ENCODE measurements at regions not wholly inside any gene's neighbourhood (a gene's known extent, or its start where the extent isn't known, plus 50 kb on each side); places are given as distances from the start of the nearest gene placed in this dataset.

DNA sequence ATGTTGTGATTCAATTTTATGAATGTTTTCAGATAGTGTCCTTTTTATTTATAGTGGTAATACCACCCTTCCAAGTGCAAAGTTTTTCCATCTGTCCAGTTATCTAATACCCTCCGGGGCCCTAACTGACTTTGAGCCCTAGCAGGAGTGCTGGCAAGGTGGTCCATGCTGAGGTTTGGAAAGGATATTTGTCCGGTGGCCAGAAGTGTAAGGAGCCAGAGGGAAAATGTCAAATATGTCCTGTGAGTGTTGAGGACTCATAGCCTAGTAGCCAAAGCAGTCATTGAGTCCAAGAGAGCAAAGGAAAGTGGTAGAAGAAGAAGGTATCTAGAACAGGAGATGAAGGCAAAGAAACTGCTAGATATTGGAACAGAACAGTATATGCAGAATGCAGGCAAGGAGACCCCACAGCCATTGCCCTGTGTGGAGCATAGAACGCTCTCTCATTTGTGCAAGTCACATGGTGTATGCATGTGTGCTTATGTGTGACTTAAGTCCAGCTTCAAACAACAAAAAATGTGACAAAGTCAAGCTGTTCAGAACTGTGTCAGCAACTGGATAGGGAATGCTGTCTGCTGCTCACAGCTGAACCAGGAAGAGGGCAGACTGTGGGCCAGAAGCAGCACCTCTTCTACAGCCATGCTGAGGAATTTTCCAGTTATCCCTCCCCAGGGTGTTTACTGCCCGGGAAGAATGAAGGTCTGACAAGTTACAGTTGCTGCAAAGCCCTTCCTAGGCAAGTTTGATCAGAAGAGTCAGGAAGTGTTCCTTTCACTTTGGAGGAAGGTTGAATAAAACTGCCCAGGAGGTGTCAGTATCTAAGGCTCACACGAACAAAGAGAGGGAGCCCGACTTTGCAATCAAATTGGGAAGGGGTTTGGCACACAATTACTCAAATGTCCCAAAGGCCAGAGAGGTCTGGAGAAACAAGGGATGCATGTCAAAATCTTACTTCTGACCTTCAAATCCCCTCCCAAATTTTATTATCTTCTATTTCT is 463.3 kb upstream of the DMAC1 start:
- H3K4me3 ChIP-seq: no peak overlapping the region
- H3K4me1 ChIP-seq: no peaks in the 10 kb centered on the region
- no peaks in the 10 kb centered on the region for H3K36me3 ChIP-seq (replicated peaks)
- no peak for DNase-seq (ENCODE audit: low spot score in 2 of 2)
- no peaks in the 10 kb centered on the region for H3K27me3 ChIP-seq (ENCODE audit: low read depth)
- no peaks in the 10 kb centered on the region for H3K9me3 ChIP-seq
- in situ Hi-C loops (cut with MboI; ENCODE audit: low sequenced_read_pairs): no loop called here

DNA sequence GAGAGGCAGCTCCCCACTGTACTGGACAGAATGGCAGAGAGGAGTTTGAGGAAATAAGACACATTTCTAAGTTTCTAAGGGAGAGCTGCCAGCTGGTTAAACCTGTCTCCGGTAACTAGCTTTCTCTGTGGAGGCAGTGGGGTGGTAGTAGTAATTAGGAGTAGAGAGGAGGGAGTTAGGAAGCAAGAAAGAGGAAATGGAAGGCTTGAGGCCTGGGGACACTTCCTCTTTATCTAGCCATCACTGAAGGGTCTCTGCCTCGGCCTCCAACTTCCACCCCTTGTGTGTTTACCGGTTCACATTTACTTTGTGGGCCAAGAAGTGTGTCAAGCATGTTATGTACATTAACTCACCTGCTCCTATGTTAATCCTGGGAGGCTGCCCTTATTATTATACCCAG is 462.2 kb upstream of the DMAC1 start:
- Histone ChIP-seq H3K4me1 (no peaks in the 10 kb centered on the region), H3K36me3 (replicated peaks) (no peaks in the 10 kb centered on the region), H3K27me3 (ENCODE audit: low read depth) (no peaks in the 10 kb centered on the region), H3K9me3 (no peaks in the 10 kb centered on the region), H3K4me3 (no peak overlapping the region)
- in situ Hi-C loops (cut with MboI; ENCODE audit: low sequenced_read_pairs): no loop called here
- no peak for DNase-seq (ENCODE audit: low spot score in 2 of 2)

DNA sequence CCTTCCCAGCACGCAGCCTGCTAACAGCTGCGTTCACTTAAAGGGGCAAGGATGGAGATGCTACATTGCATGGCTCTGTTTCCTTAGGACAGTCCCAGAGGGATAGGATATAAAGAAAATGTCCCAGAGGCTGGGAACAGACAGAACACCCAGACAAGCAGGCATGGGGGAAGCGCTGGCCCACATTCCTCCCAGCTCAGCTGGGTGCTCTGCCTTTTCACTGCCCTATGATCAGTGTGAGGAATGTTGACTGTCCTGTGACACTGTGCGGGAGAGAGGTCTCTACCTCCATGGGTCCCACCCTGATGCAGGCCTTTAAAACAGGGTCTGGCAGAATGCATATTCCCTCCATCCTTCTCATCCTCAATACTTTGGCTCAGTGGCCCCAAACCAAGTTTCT is 459.4 kb upstream of the DMAC1 start:
- no peak for DNase-seq (ENCODE audit: low spot score in 2 of 2)
- Histone ChIP-seq H3K27me3 (ENCODE audit: low read depth) (no peaks in the 10 kb centered on the region), H3K4me1 (no peaks in the 10 kb centered on the region), H3K9me3 (no peaks in the 10 kb centered on the region), H3K36me3 (replicated peaks) (no peaks in the 10 kb centered on the region), H3K4me3 (no peak overlapping the region)
- in situ Hi-C loops (cut with MboI; ENCODE audit: low sequenced_read_pairs): no loop called here

DNA sequence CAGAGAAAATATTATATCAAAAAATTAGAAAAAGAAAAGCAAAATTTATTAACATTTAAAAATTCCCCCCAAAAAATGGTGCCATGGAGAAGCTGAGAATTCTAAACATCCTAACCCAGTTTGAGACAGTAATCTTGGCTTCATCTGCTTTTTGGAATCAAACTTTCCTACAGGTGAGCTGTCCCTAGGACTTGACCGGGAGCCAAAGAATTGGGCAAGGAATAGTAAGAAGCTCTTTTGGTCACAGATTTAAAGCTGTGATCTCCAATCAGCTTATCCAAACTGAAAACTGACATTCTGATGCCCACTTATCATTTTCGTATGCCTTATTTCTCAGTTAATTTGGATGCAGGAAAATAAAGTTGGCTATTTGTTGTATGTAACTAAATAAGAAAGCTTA is 457.3 kb upstream of the DMAC1 start:
- Histone ChIP-seq H3K36me3 (replicated peaks) (no peaks in the 10 kb centered on the region), H3K27me3 (ENCODE audit: low read depth) (no peaks in the 10 kb centered on the region), H3K4me1 (peaks cover 9% of the 10 kb centered on the region; the same call in 1 of the 2 replicates), H3K9me3 (no peaks in the 10 kb centered on the region), H3K4me3 (no peak overlapping the region)
- in situ Hi-C loops (cut with MboI; ENCODE audit: low sequenced_read_pairs): no loop called here
- no peak for DNase-seq (ENCODE audit: low spot score in 2 of 2)

DNA sequence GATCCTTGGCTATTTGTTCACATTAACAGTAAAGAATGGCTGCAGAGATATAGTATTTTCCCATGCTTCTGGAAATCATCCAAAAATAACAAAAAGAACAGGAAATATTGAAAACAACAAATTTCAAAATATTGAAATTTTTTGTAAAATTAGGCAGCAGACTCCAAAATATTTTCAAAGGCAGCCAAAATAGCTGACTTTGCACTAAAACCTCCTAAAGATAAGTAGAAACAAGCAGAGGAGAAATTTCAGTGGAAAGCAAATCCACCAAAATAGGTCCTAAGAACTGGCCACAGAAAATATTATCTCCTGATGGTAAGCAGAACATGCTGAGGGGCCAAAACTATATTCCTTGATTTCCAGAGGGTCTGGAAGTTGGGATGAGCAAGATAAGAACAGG is 456.3 kb upstream of the DMAC1 start:
- in situ Hi-C loops (cut with MboI; ENCODE audit: low sequenced_read_pairs): no loop called here
- H3K9me3 ChIP-seq: no peaks in the 10 kb centered on the region
- no peak overlapping the region for H3K4me3 ChIP-seq

DNA sequence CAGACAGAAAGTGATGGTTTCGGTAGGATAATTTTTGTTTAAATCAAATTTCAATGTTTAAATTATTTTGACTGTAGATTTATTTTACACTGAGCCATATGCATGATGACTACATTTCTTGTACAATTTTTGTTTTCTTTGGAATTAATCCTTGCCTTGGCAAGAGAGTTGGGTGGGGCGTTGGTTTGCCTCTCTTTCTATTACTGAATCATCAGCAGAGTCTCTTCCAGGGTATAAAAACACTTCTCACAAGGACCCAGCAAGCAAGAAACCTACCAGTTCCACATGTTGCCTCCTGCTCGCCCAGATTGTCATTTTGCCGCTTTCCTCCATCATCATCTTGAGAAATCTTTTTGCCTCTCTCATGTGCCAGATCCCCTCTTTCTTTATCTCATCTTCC is 455.0 kb upstream of the DMAC1 start:
- no peaks in the 10 kb centered on the region for H3K27me3 ChIP-seq (ENCODE audit: low read depth)
- in situ Hi-C loops (cut with MboI; ENCODE audit: low sequenced_read_pairs): no loop called here
- no peaks in the 10 kb centered on the region for H3K9me3 ChIP-seq
- DNase-seq (ENCODE audit: low spot score in 2 of 2): no peak
- H3K36me3 ChIP-seq (replicated peaks): no peaks in the 10 kb centered on the region
- no peak overlapping the region for H3K4me3 ChIP-seq
- peaks cover 9% of the 10 kb centered on the region; the same call in 1 of the 2 replicates for H3K4me1 ChIP-seq

More for the DNA sequence above, 456.3 kb upstream of the DMAC1 start:
- Histone ChIP-seq H3K4me1 (peaks cover 9% of the 10 kb centered on the region; the same call in 1 of the 2 replicates), H3K27me3 (ENCODE audit: low read depth) (no peaks in the 10 kb centered on the region), H3K36me3 (replicated peaks) (no peaks in the 10 kb centered on the region)
- DNase-seq (ENCODE audit: low spot score in 2 of 2): no peak

DNA sequence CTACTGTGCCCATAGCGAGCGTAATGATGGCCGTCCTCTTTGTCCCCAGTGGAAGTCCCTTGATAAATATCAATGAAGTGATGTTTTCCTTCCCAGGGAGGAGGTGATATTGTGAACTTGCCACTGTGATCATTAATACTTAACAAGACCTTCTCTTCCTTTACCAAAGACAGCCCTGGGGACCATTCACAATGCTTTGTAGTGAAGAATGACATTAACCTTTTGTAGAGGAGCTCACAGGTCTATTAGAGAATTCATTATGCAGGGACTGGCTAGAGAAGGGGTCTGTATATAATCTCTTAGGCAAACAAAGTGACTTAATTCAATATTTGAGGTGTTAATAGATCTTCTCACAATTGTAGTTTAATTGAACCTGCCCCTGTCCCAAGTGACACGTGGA is 452.9 kb upstream of the DMAC1 start:
- peak; percentile 23 to 69 for DNase-seq (ENCODE audit: low spot score in 2 of 2)
- in situ Hi-C loops (cut with MboI; ENCODE audit: low sequenced_read_pairs): no loop called here
- H3K36me3 ChIP-seq (replicated peaks): no peaks in the 10 kb centered on the region
- no peak overlapping the region for H3K4me3 ChIP-seq
- peaks cover 9% of the 10 kb centered on the region; the same call in 1 of the 2 replicates for H3K4me1 ChIP-seq
- H3K27me3 ChIP-seq (ENCODE audit: low read depth): no peaks in the 10 kb centered on the region
- H3K9me3 ChIP-seq: no peaks in the 10 kb centered on the region

DNA sequence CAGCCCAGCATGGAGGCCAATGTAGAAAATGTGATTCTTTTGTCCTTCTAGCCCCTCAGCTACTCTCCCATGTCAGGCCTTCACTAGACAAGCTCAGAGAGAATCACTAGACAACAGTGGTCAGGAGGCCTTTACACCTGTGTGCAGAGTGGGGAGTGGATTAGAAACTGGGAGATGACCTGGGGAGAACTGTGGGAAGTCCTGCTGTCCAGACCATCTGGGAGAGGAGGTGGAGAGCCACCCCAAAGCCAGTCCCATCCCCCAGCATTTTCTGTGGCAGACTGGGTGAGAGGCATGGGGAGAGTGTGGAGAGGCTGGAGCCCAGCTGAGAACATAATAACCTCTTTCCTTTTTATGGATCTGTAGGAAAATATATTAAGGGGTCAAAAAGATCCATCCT is 452.0 kb upstream of the DMAC1 start:
- H3K9me3 ChIP-seq: no peaks in the 10 kb centered on the region
- no peak for DNase-seq (ENCODE audit: low spot score in 2 of 2)
- in situ Hi-C loops (cut with MboI; ENCODE audit: low sequenced_read_pairs): no loop called here
- H3K36me3 ChIP-seq (replicated peaks): no peaks in the 10 kb centered on the region
- H3K27me3 ChIP-seq (ENCODE audit: low read depth): no peaks in the 10 kb centered on the region
- H3K4me1 ChIP-seq: peaks cover 9% of the 10 kb centered on the region
- no peak overlapping the region for H3K4me3 ChIP-seq

DNA sequence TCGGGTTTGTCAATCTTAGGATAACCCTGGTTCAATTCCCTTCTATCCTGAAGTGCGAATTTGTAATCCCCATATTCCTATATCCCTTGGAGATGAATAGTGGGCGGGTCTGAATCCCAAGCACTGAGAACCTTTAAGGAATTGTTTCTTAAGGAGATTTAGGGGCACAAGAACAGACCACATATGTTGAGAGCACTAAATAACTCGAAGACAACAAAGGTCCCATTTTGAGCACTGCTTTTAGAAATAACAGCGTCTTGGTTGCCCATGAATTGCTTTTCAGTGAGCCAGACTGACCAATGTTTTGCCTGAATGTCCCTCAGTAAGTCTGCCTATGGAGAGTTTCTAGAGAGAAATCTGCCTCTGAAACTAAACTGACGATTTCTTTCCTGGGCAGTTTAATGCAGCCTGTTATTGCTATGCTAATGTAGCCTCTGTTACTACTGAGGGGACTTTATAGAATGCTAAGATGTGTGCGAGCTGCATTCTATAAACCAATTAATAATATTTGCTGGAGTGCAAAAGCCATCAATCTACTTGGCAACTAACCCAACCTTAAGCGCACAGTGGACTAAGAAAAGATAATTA is 445.0 kb upstream of the DMAC1 start:
- H3K9me3 ChIP-seq: no peaks in the 10 kb centered on the region
- peaks cover 19% of the 10 kb centered on the region for H3K4me1 ChIP-seq
- peak; percentile 17 to 32 for DNase-seq (ENCODE audit: low spot score in 2 of 2)
- in situ Hi-C loops (cut with MboI; ENCODE audit: low sequenced_read_pairs): no loop called here
- H3K4me3 ChIP-seq: no peak overlapping the region
- no peaks in the 10 kb centered on the region for H3K36me3 ChIP-seq (replicated peaks)
- no peaks in the 10 kb centered on the region for H3K27me3 ChIP-seq (ENCODE audit: low read depth)

DNA sequence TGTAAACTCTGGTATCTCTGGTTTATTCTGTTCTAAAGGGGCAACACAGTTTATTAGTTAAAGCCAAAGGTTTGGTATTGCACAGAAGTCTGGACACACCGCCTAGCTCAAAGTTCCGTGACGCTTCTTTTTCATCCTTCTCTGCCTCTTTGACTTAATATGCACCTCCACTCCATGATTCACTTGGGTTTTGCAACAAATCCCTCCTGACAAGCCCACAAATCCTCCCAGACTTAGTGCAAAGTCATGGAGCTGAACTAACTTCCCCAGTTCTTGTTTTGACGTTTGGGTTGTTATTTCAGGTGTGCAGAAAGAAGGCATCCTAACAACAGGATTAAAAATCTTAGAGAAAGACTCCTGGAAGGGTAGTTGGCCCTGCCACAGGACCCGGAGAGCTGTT is 441.6 kb upstream of the DMAC1 start:
- DNase-seq (ENCODE audit: low spot score in 2 of 2): no peak
- Histone ChIP-seq H3K9me3 (no peaks in the 10 kb centered on the region), H3K36me3 (replicated peaks) (no peaks in the 10 kb centered on the region), H3K4me1 (peaks cover 16% of the 10 kb centered on the region), H3K4me3 (no peak overlapping the region), H3K27me3 (ENCODE audit: low read depth) (no peaks in the 10 kb centered on the region)
- in situ Hi-C loops (cut with MboI; ENCODE audit: low sequenced_read_pairs): no loop called here

DNA sequence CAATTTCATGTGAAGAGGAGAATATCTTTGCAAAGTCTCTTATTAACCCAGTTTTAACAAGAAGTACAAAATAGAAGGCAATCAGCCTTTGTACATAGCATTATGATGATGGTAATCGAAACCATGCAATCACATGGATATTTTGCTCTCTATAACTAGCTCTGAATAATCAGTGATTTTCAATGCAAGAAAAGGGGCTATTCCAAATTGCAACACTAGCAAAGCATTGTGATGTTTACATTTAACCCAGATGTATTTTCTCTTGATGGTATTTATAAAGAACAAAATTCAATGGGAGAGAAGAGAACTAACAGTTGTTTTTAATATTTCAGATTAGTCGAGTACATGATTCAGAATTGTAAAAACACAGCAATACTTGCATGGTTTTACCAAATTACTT is 437.5 kb upstream of the DMAC1 start:
- H3K36me3 ChIP-seq (replicated peaks): no peaks in the 10 kb centered on the region
- no peaks in the 10 kb centered on the region for H3K4me1 ChIP-seq
- no peaks in the 10 kb centered on the region for H3K9me3 ChIP-seq
- in situ Hi-C loops (cut with MboI; ENCODE audit: low sequenced_read_pairs): no loop called here
- no peak overlapping the region for H3K4me3 ChIP-seq
- no peak for DNase-seq (ENCODE audit: low spot score in 2 of 2)
- H3K27me3 ChIP-seq (ENCODE audit: low read depth): no peaks in the 10 kb centered on the region

DNA sequence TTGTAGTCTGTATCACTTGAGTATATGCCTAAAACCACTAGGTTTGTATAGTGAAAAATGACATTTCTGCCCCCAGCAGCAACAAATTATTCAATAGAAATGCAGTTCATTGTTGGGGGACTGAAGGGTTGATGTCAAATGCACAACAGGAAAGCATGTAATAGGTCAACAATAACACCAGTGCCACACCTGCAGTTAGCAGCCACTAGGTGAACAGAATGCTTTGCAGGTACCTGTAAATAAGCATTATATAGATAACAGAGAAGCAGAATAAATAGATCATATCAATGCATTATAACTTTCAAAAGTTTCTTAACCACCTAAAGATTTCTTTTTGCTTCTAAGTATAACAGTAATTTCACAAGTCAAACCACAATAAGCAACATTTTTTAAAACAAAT is 435.9 kb upstream of the DMAC1 start:
- no peak overlapping the region for H3K4me3 ChIP-seq
- no peaks in the 10 kb centered on the region for H3K4me1 ChIP-seq
- no peaks in the 10 kb centered on the region for H3K9me3 ChIP-seq
- DNase-seq (ENCODE audit: low spot score in 2 of 2): no peak
- in situ Hi-C loops (cut with MboI; ENCODE audit: low sequenced_read_pairs): no loop called here
- H3K27me3 ChIP-seq (ENCODE audit: low read depth): no peaks in the 10 kb centered on the region
- H3K36me3 ChIP-seq (replicated peaks): no peaks in the 10 kb centered on the region

DNA sequence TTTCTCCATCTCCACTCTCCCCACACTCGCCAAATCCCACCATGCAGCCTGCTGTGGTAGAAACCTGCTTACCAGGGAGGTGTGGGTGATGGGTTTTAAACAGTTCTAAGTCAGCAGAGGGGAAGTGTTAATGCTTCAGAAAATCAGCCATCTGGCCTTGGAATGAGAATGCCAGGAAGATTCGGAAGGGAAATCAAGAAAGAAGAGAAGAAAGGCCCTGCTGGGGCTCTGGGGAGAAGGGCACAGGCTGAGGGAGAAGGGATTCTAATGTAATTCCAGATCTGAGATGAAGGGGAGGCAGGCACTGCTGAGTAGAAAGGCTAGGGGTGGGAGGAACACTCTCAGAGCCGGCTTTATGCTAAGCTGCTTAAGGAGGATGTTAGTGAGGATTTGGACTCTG is 434.7 kb upstream of the DMAC1 start:
- Histone ChIP-seq H3K4me1 (no peaks in the 10 kb centered on the region), H3K27me3 (ENCODE audit: low read depth) (no peaks in the 10 kb centered on the region), H3K36me3 (replicated peaks) (no peaks in the 10 kb centered on the region), H3K9me3 (no peaks in the 10 kb centered on the region), H3K4me3 (no peak overlapping the region)
- in situ Hi-C loops (cut with MboI; ENCODE audit: low sequenced_read_pairs): no loop called here
- DNase-seq (ENCODE audit: low spot score in 2 of 2): peak in 1 of 2 experiments; percentile 12

DNA sequence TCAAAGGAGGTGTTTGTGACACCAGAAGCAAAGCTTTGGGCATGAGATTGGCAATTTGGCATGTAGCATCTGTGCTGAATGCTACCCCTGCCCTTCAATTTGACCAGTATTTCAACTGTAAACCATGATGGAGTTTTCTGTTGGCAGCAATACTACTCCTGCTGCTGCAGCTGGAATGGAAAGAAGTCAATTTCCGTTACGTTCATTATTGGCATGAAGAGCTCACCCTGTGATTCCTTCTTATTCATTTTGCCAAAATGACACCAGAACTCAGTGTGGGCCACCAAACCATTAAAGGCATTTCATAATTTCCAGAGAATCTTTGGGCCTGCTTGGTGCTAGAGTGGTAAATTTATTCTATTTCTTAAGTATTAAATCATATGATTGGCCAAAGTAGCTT is 433.1 kb upstream of the DMAC1 start:
- DNase-seq (ENCODE audit: low spot score in 2 of 2): no peak
- no peaks in the 10 kb centered on the region for H3K27me3 ChIP-seq (ENCODE audit: low read depth)
- H3K36me3 ChIP-seq (replicated peaks): no peaks in the 10 kb centered on the region
- H3K4me3 ChIP-seq: no peak overlapping the region
- H3K9me3 ChIP-seq: no peaks in the 10 kb centered on the region
- no peaks in the 10 kb centered on the region for H3K4me1 ChIP-seq
- in situ Hi-C loops (cut with MboI; ENCODE audit: low sequenced_read_pairs): no loop called here

Measured in HAP-1 (cell line).